Peyer's patch (tissue), 4 donors: ENCODE measurements at regions not wholly inside any gene's neighbourhood (a gene's known extent, or its start where the extent isn't known, plus 50 kb on each side); places are given as distances from the start of the nearest gene placed in this dataset.

Experiments
- DNase-seq, 3 donors: peaks; one replicate each; pipeline ENCODE4 v3.0.0-alpha.2; 2017 to 2019
- H3K27ac ChIP-seq, 4 donors: fragments of 200-600 bp; sonication (generic); one replicate each; pipeline ENCODE4 v1.5.1; 2016 to 2019
- H3K27me3 ChIP-seq, 2 donors: fragments of 200-600 bp; sonication (generic); one replicate each; pipeline ENCODE4 v1.5.1; 2019
- H3K36me3 ChIP-seq, 3 donors: fragments of 200-600 bp; sonication (generic); one replicate each; pipeline ENCODE4 v1.5.1; 2016 to 2019
- H3K4me1 ChIP-seq, 4 donors: fragments of 200-600 bp; sonication (generic); one replicate each; pipeline ENCODE4 v1.5.1; 2016 to 2019
- H3K4me3 ChIP-seq, 4 donors: fragments of 200-600 bp; sonication (generic); 1 replicate in 3 of 4; 2 replicates in 1 of 4; pipeline ENCODE4 v1.5.1; 2016 to 2019; ENCODE audit warnings: mild to moderate bottlenecking in 1 of 4
- H3K9me3 ChIP-seq, 4 donors: fragments of 200-600 bp; sonication (generic); one replicate each; pipeline ENCODE4 v1.5.1; 2016 to 2019; ENCODE audit warnings: mild to moderate bottlenecking in 1 of 4
- CTCF ChIP-seq, 6 experiments: fragments of 450-650 bp in 4 of 6; fragments of 200-600 bp in 2 of 6; sonication (generic) in 1 of 6; IDR thresholded peaks; one replicate each; pipeline ENCODE4 v1.5.1; 2017 to 2019; ENCODE audit warnings: antibody characterized with exemption in 6 of 6, mild to moderate bottlenecking in 3 of 6, moderate library complexity in 1 of 6
- POLR2A ChIP-seq, 2 donors: fragments of 450-650 bp; IDR thresholded peaks; one replicate each; pipeline ENCODE4 v1.5.1; 2017; ENCODE audit warnings: antibody characterized with exemption in 2 of 2, mild to moderate bottlenecking in 2 of 2, moderate library complexity in 2 of 2

- H3K27ac ChIP-seq, result no peak overlapping the region
- DNase-seq, result no peak
- no peaks in the 10 kb centered on the region for H3K9me3 ChIP-seq
- H3K4me3 ChIP-seq, result no peak overlapping the region
- TF ChIP-seq CTCF (IDR thresholded peaks at IDR 0.05), result no peak
- TF ChIP-seq POLR2A (IDR thresholded peaks at IDR 0.05), result no peak
- no peaks in the 10 kb centered on the region for H3K36me3 ChIP-seq
- no peaks in the 10 kb centered on the region for H3K27me3 ChIP-seq
- no peaks in the 10 kb centered on the region for H3K4me1 ChIP-seq
Observed at GRCh38 chr5:106749826-106750225, 920.9 kb downstream of the EFNA5 start.

GRCh38 chr5:106739127-106739526 lies 931.6 kb downstream of the EFNA5 start:
- Histone ChIP-seq H3K4me3 (no peak overlapping the region), H3K27ac (no peak overlapping the region), H3K27me3 (no peaks in the 10 kb centered on the region), H3K36me3 (no peaks in the 10 kb centered on the region), H3K4me1 (no peaks in the 10 kb centered on the region), H3K9me3 (no peaks in the 10 kb centered on the region)
- TF ChIP-seq POLR2A (IDR thresholded peaks at IDR 0.05) (no peak), CTCF (IDR thresholded peaks at IDR 0.05) (no peak)
- no peak for DNase-seq

GRCh38 chr5:106737111-106737510 lies 933.6 kb downstream of the EFNA5 start:
- Histone ChIP-seq H3K9me3 (peaks cover 0 to 6% (median 0%) of the 10 kb centered on the region in 4 donors), H3K4me3 (no peak overlapping the region), H3K4me1 (no peaks in the 10 kb centered on the region), H3K27me3 (no peaks in the 10 kb centered on the region), H3K27ac (no peak overlapping the region), H3K36me3 (no peaks in the 10 kb centered on the region)
- TF ChIP-seq POLR2A (IDR thresholded peaks at IDR 0.05) (no peak), CTCF (IDR thresholded peaks at IDR 0.05) (no peak)
- no peak for DNase-seq

GRCh38 chr5:106732624-106733023 lies 938.1 kb downstream of the EFNA5 start:
- Histone ChIP-seq H3K27me3 (no peaks in the 10 kb centered on the region), H3K9me3 (peaks cover 0 to 7% (median 0%) of the 10 kb centered on the region in 4 donors), H3K4me3 (no peak overlapping the region), H3K27ac (no peak overlapping the region), H3K36me3 (no peaks in the 10 kb centered on the region), H3K4me1 (no peaks in the 10 kb centered on the region)
- TF ChIP-seq CTCF (IDR thresholded peaks at IDR 0.05) (no peak), POLR2A (IDR thresholded peaks at IDR 0.05) (no peak)
- DNase-seq, result no peak

GRCh38 chr5:106730912-106731311 lies 939.8 kb downstream of the EFNA5 start:
- Histone ChIP-seq H3K4me1 (no peaks in the 10 kb centered on the region), H3K9me3 (peaks cover 0 to 7% (median 0%) of the 10 kb centered on the region in 4 donors), H3K36me3 (no peaks in the 10 kb centered on the region), H3K27ac (no peak overlapping the region), H3K27me3 (no peaks in the 10 kb centered on the region), H3K4me3 (no peak overlapping the region)
- TF ChIP-seq CTCF (IDR thresholded peaks at IDR 0.05), result no peak
- TF ChIP-seq POLR2A (IDR thresholded peaks at IDR 0.05), result no peak
- DNase-seq, result no peak

- H3K9me3 ChIP-seq, result peaks cover 0 to 7% (median 0%) of the 10 kb centered on the region in 4 donors
- no peak overlapping the region for H3K4me3 ChIP-seq
- H3K27me3 ChIP-seq, result no peaks in the 10 kb centered on the region
- TF ChIP-seq POLR2A (IDR thresholded peaks at IDR 0.05), result no peak
- no peak for TF ChIP-seq CTCF (IDR thresholded peaks at IDR 0.05)
- H3K4me1 ChIP-seq, result no peaks in the 10 kb centered on the region
- H3K36me3 ChIP-seq, result no peaks in the 10 kb centered on the region
- no peak overlapping the region for H3K27ac ChIP-seq
- no peak for DNase-seq
Observed at GRCh38 chr5:106730506-106730905, 940.2 kb downstream of the EFNA5 start.
